Stimulated activated CD4-positive, alpha-beta T cell treated with anti-CD3 and anti-CD28 coated beads, TNF-alpha, amount 100 ng/mL, for 4 hours (primary cell): ENCODE measurements at regions not wholly inside any gene's neighbourhood (a gene's known extent, or its start where the extent isn't known, plus 50 kb on each side); places are given as distances from the start of the nearest gene placed in this dataset.

Source experiments
- DNase-seq, 3 experiments: peaks; one replicate each; pipeline ENCODE4 v3.0.0-alpha.2; 2020; ENCODE audit warnings: low read depth in 3 of 3

DNA sequence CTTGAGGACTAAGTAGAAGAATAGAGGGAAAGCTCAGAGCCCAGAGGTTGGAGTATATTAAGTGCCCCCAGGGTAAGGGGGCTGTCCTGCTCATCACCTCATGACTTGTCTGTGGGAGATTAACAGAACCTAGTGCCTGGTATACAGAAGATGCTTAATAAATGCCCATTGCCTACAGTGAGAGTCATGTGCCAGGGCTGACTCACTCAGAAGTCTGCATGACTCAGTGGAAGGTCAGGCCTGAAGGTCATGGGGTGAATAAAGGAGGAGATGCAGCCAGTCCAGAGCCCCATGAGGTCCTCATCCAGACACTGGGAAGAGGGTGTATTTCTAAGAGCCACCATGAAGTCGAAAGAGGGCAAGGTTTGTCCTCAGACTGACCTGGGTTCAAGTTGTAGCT lies 62.5 kb upstream of the TLE3 start:
- DNase-seq, result no peak

DNA sequence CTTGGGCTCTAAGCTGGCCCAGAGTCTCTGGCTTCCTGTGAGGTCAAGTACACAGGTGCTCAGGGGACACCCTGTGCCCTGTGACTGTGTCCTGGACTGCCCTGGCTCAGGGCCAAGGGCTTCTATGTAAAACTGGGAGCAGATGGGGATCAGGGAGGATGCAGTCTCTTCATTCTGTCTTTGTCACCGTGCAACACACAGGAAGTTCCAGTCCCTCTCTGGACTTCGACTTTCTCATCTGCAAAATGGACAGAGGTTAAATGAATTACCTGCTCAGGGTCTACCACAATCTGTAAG lies 61.9 kb upstream of the TLE3 start:
- no peak for DNase-seq

DNA sequence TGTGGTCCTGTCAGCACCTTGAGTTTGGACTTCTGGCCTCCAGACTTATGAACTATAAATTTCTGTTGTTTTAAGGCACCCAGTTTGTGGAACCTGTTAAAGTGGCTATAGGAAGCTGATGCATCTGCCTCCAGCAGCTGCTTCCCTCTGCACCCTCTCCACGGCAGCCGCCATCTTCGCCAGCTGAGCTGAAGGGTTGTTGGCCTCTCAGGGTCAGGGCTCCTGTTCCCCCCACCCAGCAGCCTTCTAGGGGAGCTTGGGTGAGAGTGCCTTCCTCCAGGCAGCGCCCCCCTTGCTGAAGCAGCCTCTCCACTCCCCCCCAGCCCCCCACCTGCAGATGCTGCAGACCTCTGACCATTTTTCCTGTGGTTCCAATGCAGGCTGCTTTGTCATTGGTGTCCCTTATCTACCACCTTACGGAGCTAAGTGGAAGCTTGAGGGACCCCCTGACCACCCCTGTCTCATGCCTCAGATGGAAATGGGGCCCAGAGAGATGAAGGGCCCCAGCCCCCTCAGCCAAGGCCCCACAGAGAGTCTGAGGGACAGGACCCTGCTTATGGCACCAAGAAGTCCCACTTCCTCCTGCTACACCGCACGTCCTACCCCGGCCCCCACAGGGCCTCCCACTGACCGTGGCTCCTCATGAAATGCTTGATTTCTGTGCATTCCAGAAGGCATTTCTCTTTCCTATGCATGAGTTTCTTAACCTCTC lies 61.4 kb upstream of the TLE3 start:
- no peak for DNase-seq

DNA sequence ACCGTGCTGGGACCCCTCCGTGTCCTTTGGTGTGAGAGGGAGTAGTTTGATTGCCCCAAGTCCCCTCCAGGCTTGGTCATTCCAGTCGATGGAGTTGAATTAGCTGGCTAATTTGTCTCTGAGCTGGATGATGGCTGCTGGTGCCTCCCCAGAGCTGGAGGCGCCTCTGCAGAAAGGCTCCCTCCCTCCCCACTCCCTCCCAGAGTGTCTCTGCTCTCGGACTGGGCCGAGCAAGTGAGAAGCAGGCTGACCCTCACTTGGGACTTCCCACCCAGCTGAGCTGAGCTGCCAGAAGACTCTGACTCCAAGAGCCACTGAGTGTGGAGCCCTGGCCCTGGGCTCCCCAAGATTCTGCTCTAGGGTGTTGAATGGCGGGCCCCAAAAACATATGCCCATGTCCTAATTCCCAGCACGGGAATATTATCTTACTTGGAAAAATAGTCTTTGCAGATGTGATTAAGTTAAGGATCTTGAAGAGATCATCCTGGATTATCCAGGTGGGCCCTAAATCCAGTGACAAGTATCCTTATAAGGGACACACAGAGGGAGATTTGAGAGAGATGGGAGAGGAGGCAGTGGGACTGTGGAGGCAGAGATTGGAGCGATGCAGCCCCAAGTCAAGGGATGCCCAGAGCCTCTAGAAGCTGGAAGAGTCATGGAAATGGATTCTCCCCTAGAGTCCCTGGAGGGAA lies 60.7 kb upstream of the TLE3 start:
- no peak for DNase-seq

DNA sequence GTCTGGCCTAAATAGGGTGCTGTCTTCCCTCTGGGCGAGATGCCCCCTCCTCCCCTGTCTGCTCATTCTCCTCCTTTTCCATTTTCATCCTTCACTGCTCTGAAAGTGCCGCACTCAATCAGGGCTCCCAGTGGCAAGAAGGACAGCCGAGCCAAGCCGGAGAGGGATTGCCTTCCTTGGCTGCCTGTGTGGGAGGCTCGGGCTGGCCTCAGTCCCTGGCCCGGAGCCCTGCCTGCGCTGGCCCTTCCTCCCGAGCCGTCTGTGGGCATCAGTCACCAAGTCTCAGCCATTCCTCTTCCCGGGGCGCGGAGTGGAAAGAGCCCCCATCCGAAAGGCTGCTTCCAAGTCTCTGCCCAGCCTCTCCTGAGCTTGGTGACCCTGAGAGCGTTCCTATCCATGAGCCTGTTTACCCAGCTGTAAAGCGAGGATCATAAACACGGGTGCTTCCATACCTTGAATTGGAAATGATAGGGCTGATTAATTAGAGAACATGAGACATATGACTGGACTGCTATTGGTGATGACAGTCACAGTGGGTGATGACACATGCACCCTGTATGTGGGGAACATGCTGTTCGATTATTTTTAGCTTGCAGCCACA lies 59.1 kb upstream of the TLE3 start:
- DNase-seq, result no peak

DNA sequence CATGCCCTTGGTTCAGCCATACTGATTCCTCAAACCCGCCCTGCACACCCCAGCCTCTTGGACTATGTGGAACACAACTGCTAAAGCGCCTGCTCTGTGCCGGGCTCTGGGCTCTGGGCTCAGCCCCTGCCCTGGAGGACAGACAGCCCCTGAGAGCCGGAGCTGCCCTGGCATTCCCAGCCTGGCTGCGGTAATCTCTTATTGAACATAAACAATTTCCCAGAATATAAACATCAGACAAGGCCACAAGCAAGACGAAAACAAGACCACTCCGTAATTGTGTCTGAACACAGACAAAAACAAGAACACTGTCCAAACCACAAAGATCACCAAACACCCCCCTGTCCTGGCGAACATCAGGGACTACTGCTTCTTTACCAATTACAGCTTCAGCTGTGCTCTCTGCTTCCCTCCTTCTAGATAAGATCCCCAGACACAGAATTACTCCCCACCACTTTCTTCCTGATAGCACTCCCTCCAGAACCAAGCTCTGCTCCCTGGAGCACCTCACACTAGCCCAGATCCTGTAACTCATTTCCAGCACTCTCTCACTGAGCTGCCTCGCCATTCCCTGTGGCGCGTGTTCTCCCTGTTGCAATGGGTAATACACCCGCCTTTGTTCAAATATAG lies 57.1 kb upstream of the TLE3 start:
- DNase-seq, result no peak

DNA sequence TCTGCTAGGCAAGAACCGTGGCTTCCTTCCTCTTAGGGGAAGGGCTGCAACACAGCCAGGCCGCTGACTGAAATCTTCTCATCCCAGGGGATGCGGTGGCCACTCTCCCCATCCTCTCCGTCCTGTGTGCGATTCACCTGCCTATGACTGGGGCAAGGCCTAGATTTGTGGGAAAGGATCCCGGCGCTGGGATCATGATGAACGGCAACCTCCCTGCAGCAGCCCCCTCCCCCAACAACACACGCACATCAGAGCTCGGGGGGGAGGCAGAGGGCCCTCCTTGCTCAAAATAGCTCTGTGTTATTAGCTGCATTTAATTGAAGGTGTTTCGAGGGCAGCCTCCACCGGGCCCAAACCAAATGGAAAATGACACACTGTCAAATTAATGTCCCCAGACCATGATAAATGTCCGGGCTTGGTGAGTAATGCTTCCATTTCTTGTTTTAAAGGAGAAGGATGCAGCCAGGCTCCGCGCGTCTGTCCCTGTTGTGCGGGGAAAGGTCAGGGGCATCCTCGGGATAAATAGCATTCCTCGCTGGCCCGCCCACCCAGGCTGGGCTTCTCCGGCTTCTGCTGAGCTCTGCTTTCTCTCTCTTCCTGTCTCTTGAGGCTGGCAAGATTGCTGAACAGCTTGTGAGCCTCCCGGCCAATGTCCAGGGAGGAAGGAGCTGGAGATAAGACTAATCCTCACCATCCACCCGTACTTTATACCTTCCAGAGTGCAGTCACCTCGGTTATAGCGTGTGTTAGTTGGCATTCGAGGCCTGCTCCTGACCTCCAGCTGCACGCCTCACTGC lies 56.4 kb upstream of the TLE3 start:
- no peak for DNase-seq

DNA sequence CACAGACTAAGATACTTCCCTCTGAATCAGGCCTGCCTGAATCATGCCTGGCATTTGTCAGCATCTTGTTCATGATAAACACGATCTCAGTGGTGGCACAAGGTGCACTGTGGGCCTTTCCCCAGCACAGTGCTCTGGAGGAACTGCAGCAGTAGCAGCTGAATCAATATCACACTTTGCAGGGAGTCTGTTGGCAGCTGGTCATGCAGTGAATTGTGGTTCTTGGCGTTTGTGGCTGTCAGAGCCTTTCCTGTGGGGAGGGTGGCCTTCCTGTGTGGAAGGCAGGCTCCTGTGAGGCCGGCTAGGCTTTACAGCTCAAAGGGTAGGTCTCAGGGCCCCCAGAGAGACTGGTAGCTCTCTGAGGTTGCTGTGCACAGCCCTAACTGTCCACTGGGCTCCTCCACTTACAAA lies 54.4 kb upstream of the TLE3 start:
- DNase-seq, result no peak

DNA sequence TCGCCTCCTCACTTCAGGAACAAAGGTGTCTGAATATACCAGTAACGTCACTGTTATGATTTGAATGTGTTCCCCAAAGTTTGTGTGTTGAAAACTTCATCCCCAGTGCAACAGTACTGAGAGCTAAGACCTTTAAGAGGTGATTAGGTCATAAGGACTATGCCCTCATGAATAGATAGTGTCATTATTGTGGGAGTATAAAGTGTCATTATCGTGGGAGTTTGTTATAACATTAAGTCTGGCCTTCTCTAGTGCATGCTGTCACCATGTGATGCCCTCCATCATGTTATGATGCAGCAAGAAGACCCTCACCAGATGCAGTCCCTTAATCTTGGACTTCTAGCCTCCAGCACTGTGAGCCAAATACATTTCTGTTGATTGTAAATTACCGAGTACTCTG lies 53.7 kb upstream of the TLE3 start:
- DNase-seq, result no peak

DNA sequence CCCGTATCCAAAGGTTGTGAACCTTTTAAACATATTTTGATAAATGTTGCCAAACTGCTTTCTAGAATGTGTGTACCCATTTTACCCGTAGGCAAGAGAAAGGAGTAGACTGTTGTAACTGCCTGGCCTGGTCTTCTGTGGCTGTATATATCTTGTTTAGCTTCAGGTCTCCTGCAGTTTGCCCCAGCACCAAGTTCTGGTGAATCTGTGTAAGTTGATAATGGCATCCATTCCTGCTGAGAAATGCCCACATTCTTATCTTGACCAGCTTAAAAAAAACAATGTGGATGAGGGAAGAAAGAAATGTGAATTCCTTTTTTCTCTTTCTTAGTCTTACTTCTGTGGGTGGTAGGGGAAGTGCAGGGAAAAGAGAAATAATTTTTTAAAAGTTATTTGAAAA lies 53.3 kb upstream of the TLE3 start:
- DNase-seq, result no peak

DNA sequence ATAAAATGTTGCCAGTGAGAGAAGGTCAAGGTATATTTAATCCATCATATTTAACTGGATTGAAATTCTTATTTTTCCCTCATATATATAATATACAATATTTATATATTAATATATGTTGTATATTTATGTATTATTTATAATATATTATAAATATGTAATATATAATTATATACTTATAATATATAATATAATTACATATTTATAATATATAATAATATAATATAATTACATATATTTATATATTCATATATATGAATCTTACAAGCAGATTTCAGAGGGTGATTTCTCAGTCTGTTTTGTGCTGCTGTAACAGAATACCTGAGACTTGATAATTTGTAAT lies 52.7 kb upstream of the TLE3 start:
- no peak for DNase-seq

DNA sequence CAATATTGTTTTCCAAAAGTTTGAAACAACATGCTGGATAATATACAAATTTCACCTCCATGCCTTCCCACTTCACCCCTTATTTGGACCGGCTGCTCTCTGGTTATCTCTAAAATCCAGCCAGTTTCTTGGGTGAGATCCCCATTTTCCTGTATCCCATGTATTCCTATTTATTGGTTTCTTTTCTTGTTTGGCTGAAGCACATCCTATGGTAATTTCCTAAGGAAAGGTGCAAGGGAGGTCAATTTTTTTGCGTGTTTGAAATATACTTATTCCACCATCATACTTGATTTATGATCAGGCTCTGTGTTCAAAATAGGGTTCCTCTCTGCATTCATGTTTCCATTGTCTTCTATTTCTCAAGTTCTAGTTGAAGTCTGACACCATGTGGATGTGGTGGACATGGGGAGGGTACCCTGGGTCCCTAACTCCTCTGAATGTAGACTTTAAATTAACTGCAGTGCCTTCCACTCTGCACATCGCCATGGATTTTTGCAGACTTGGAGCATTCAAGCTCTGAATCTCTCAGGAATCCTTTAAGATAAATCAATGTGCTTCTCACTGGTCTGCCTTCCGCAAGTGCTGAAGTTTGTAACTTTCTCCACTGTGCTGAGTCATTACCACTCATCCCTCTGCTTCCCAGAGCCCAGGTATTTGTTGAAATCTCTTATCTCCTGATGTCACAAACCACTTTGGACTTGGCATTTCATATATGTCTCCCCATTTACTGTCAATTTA lies 52.1 kb upstream of the TLE3 start:
- DNase-seq, result no peak

DNA sequence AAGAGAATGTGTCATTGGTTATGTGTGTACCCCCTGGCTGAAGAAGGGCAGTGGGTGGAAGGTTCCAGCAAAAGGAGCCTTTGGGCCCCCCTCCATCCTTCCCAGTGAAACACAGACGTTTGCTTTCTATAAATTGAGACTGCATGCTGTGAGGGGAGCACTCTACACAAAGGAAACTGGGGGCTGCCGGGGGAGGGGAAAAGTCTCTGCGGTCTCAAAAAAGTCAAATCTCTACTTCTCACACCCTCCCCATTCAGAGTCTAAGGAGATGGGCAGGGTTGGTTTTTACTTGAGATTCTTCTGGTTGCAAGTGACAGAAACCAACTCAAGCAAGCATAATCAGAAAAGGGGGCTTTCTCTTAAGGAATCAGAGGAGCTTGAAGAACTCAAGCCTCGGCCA lies 50.1 kb upstream of the TLE3 start:
- DNase-seq, result no peak
